ENCODE measurements at regions not wholly inside any gene's neighbourhood (a gene's known extent, or its start where the extent isn't known, plus 50 kb on each side); places are given as distances from the start of the nearest gene placed in this dataset.

GRCh38 chr7:80298201-80298600 lies 163.6 kb downstream of the GNAI1 start:
- no peak for TF ChIP-seq ZNF274 (IDR thresholded peaks at IDR 0.05; ENCODE audit: low read depth, low read length)
- TF ChIP-seq SUZ12 (IDR thresholded peaks at IDR 0.05; ENCODE audit: extremely low read depth, insufficient read depth, insufficient read length) = no peak
